ENCODE measurements at regions not wholly inside any gene's neighbourhood (a gene's known extent, or its start where the extent isn't known, plus 50 kb on each side); places are given as distances from the start of the nearest gene placed in this dataset.

GRCh38 chr4:164488114-164488513 is 265.8 kb upstream of the SMIM31 start:
- no peaks in the 10 kb centered on the region for H3K4me1 ChIP-seq
- no peak for DNase-seq
- no peak for TF ChIP-seq CTCF (IDR thresholded peaks at IDR 0.05)
- no peak for TF ChIP-seq POLR2A (IDR thresholded peaks at IDR 0.05)
- TF ChIP-seq EP300 (IDR thresholded peaks at IDR 0.05): no peak
- no peak for TF ChIP-seq POLR2AphosphoS5 (IDR thresholded peaks at IDR 0.05)
- H3K4me3 ChIP-seq: no peak overlapping the region
- no peak overlapping the region for H3K27ac ChIP-seq
- H3K36me3 ChIP-seq: no peaks in the 10 kb centered on the region
- no peaks in the 10 kb centered on the region for H3K9me3 ChIP-seq
- H3K27me3 ChIP-seq: no peaks in the 10 kb centered on the region
- intact Hi-C loops (cut with DNase I; ENCODE audit: low total_unique reads): no loop called here
- WGBS, 5 donors: 27 to 42% (median 28%) methylated on average over 3 of the region's 3 CpGs

- no peaks in the 10 kb centered on the region for H3K36me3 ChIP-seq
- TF ChIP-seq CTCF (IDR thresholded peaks at IDR 0.05) (no peak), POLR2A (IDR thresholded peaks at IDR 0.05) (no peak), POLR2AphosphoS5 (IDR thresholded peaks at IDR 0.05) (no peak)
- intact Hi-C loops (cut with DNase I; ENCODE audit: low total_unique reads): no loop called here
- H3K27me3 ChIP-seq: no peaks in the 10 kb centered on the region
- H3K27ac ChIP-seq: no peak overlapping the region
- no peaks in the 10 kb centered on the region for H3K4me1 ChIP-seq
- no peak for DNase-seq
- no peak overlapping the region for H3K4me3 ChIP-seq
- no peaks in the 10 kb centered on the region for H3K9me3 ChIP-seq
Measured at GRCh38 chr4:164501074-164501473, 252.9 kb upstream of the SMIM31 start.

GRCh38 chr4:164503874-164504273 is 250.1 kb upstream of the SMIM31 start:
- H3K27ac ChIP-seq: no peak overlapping the region
- H3K9me3 ChIP-seq: no peaks in the 10 kb centered on the region
- no peaks in the 10 kb centered on the region for H3K4me1 ChIP-seq
- 64 to 95% (median 71%) methylated on average over 3 of the region's 3 CpGs for WGBS, 5 donors
- H3K36me3 ChIP-seq: no peaks in the 10 kb centered on the region
- TF ChIP-seq POLR2AphosphoS5 (IDR thresholded peaks at IDR 0.05) (no peak), POLR2A (IDR thresholded peaks at IDR 0.05) (no peak), EP300 (IDR thresholded peaks at IDR 0.05) (no peak), CTCF (IDR thresholded peaks at IDR 0.05) (no peak)
- intact Hi-C loops (cut with DNase I; ENCODE audit: low total_unique reads): no loop called here
- H3K27me3 ChIP-seq: no peaks in the 10 kb centered on the region
- DNase-seq: no peak
- H3K4me3 ChIP-seq: no peak overlapping the region

DNA sequence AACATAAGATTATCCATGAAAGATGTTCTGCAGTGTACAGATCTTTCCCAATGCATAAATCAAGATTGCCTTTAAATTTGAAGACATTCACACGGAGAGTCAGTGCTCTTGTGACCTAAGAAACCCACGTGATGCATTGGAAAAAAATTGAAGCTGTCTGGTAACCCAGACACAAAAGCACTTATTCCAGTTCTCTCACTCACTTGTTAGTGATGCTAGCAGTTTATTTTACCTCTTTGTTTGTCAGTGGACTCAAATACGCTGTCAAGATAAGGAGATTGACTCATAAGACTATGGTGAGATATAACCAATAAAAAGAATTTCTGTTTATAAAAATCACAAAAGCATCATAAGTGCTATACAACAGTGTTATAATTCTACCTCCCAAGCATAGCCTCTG is 245.8 kb upstream of the SMIM31 start:
- TF ChIP-seq POLR2A (IDR thresholded peaks at IDR 0.05) (no peak), CTCF (IDR thresholded peaks at IDR 0.05) (no peak), POLR2AphosphoS5 (IDR thresholded peaks at IDR 0.05) (no peak), EP300 (IDR thresholded peaks at IDR 0.05) (no peak)
- no peak for DNase-seq
- Histone ChIP-seq H3K9me3 (no peaks in the 10 kb centered on the region), H3K4me1 (no peaks in the 10 kb centered on the region), H3K27ac (no peak overlapping the region), H3K27me3 (no peaks in the 10 kb centered on the region), H3K36me3 (no peaks in the 10 kb centered on the region), H3K4me3 (no peak overlapping the region)
- WGBS, 5 donors: 28 to 43% (median 33%) methylated on average over 3 of the region's 3 CpGs
- intact Hi-C loops (cut with DNase I; ENCODE audit: low total_unique reads): no loop called here

- no peak for DNase-seq
- Histone ChIP-seq H3K27me3 (no peaks in the 10 kb centered on the region), H3K4me3 (no peak overlapping the region), H3K9me3 (no peaks in the 10 kb centered on the region), H3K4me1 (no peaks in the 10 kb centered on the region), H3K27ac (no peak overlapping the region), H3K36me3 (no peaks in the 10 kb centered on the region)
- no peak for TF ChIP-seq POLR2AphosphoS5 (IDR thresholded peaks at IDR 0.05)
- no peak for TF ChIP-seq CTCF (IDR thresholded peaks at IDR 0.05)
- TF ChIP-seq POLR2A (IDR thresholded peaks at IDR 0.05): no peak
- no peak for TF ChIP-seq EP300 (IDR thresholded peaks at IDR 0.05)
- WGBS, 5 donors: 38 to 63% (median 53%) methylated on average over 1 of the region's 1 CpG
- intact Hi-C loops (cut with DNase I; ENCODE audit: low total_unique reads): no loop called here
Measured at GRCh38 chr4:164508771-164509170, 245.2 kb upstream of the SMIM31 start.

All from stomach (tissue), 8 donors.